DOHH2 (cell line): ENCODE measurements at regions not wholly inside any gene's neighbourhood (a gene's known extent, or its start where the extent isn't known, plus 50 kb on each side); places are given as distances from the start of the nearest gene placed in this dataset.
"Not testable (repeated sequence)": the region's sequence is repeated elsewhere in the genome, so short reads cannot be mapped to it uniquely, and the experiment has no call there.

Experiments
- H3F3A ChIP-seq: fragments of 200-600 bp; sonication (generic), shearing (Covaris generic); 2 replicates; pipeline ENCODE4 v1.6.0; 2016; ENCODE audit warnings: antibody characterized with exemption, mild to moderate bottlenecking; ENCODE audit not compliant: control insufficient read depth, insufficient read depth
- H3K27ac ChIP-seq: fragments of 200-600 bp; sonication (generic); 2 replicates; pipeline ENCODE4 v1.5.1; 2014; ENCODE audit warnings: low read depth, mild to moderate bottlenecking, low read length, moderate library complexity
- H3K27me3 ChIP-seq: fragments of 200-600 bp; sonication (generic); 2 replicates; pipeline ENCODE4 v1.6.1; 2014; ENCODE audit warnings: mild to moderate bottlenecking, low read length, mixed read lengths; ENCODE audit not compliant: control insufficient read depth
- H3K36me3 ChIP-seq: fragments of 200-600 bp; sonication (generic); 2 replicates; pipeline ENCODE4 v1.6.1; 2014; ENCODE audit warnings: mild to moderate bottlenecking, low read length, moderate library complexity, mixed read lengths; ENCODE audit not compliant: control insufficient read depth
- H3K4me1 ChIP-seq: fragments of 200-600 bp; sonication (generic); 2 replicates; pipeline ENCODE4 v1.6.1; 2014; ENCODE audit warnings: mild to moderate bottlenecking, low read length, mixed read lengths; ENCODE audit not compliant: control insufficient read depth
- H3K4me2 ChIP-seq: fragments of 200-600 bp; sonication (generic); 2 replicates; pipeline ENCODE4 v1.6.0; 2014; ENCODE audit warnings: mild to moderate bottlenecking, low read length, moderate library complexity
- H3K4me3 ChIP-seq: fragments of 200-600 bp; sonication (generic); 2 replicates; pipeline ENCODE4 v1.5.1; 2014; ENCODE audit warnings: mild to moderate bottlenecking, low read length, mixed read lengths
- H3K79me2 ChIP-seq: fragments of 200-600 bp; sonication (generic); 2 replicates; pipeline ENCODE4 v1.6.1; 2014; ENCODE audit warnings: mild to moderate bottlenecking, low read length, mixed read lengths; ENCODE audit not compliant: control insufficient read depth
- H3K9me2 ChIP-seq: fragments of 200-600 bp; sonication (generic); replicated peaks from 2 replicates; pipeline ENCODE4 v1.6.1; 2014; ENCODE audit warnings: mild to moderate bottlenecking, low read length, mixed read lengths; ENCODE audit not compliant: control insufficient read depth
- H3K9me3 ChIP-seq: fragments of 200-600 bp; sonication (generic); 2 replicates; pipeline ENCODE4 v1.6.1; 2014; ENCODE audit warnings: antibody characterized with exemption, low read length, mixed read lengths; ENCODE audit not compliant: control insufficient read depth, insufficient read depth
- H4K20me1 ChIP-seq: fragments of 200-600 bp; sonication (generic); 2 replicates; pipeline ENCODE4 v1.6.0; 2014; ENCODE audit warnings: low read depth, mild to moderate bottlenecking, antibody characterized with exemption, low read length, moderate library complexity; ENCODE audit not compliant: control insufficient read depth, insufficient read depth
- CTCF ChIP-seq: fragments of 200-600 bp; sonication (generic); IDR thresholded peaks from one replicate; pipeline ENCODE4 v1.5.1; 2014; ENCODE audit warnings: antibody characterized with exemption, mild to moderate bottlenecking, low read depth, low read length; ENCODE audit not compliant: poor library complexity, severe bottlenecking
- EZH2phosphoT487 ChIP-seq: fragments of 200-600 bp; sonication (generic); IDR thresholded peaks from 2 replicates; pipeline ENCODE4 v1.6.1; 2017; ENCODE audit warnings: borderline replicate concordance, mild to moderate bottlenecking, antibody characterized with exemption, low read length, moderate library complexity, mixed read lengths

DNA sequence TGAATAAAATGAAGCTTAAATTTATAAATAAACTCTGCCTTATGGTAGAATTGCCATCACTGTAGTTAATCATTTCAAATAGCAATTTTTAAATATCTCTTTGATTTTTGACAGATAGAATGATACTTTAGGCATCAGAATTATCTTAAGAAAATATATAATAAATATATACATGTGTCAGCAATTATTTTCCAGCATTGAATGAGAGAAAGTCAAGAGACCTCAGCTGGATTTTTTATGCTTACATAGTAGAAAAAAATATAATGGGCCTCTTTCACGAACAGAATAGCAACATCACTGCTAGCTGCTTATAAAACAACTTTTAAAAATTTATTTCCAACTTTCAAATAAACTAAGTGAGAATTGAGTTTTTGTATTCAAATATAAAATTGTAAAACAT lies 424.0 kb upstream of the MAGEB16 start:
- H3K27me3 ChIP-seq = no peaks in the 10 kb centered on the region
- TF ChIP-seq EZH2phosphoT487 (no peak), CTCF (no peak)
- H3K9me2 ChIP-seq = no peaks in the 10 kb centered on the region

GRCh38 chrX:35380808-35381700 lies 417.1 kb upstream of the MAGEB16 start:
- no peaks in the 10 kb centered on the region for H3K9me2 ChIP-seq
- no peaks in the 10 kb centered on the region for H3K9me3 ChIP-seq
- no peaks in the 10 kb centered on the region for H3F3A ChIP-seq
- H3K4me3 ChIP-seq = no peak overlapping the region
- TF ChIP-seq EZH2phosphoT487 = no peak
- TF ChIP-seq CTCF = peak; percentile 53
- H3K27me3 ChIP-seq = no peaks in the 10 kb centered on the region
- H3K27ac ChIP-seq = no peak overlapping the region
- H3K36me3 ChIP-seq = no peaks in the 10 kb centered on the region
- no peaks in the 10 kb centered on the region for H3K4me1 ChIP-seq
- H4K20me1 ChIP-seq = no peaks in the 10 kb centered on the region
- no peak overlapping the region for H3K4me2 ChIP-seq
- no peaks in the 10 kb centered on the region for H3K79me2 ChIP-seq

More for the DNA sequence above, 424.0 kb upstream of the MAGEB16 start:
- H3F3A ChIP-seq = no peaks in the 10 kb centered on the region
- H3K79me2 ChIP-seq = no peaks in the 10 kb centered on the region
- no peak overlapping the region for H3K4me2 ChIP-seq
- H3K4me3 ChIP-seq = no peak overlapping the region
- H3K36me3 ChIP-seq = no peaks in the 10 kb centered on the region
- H4K20me1 ChIP-seq = no peaks in the 10 kb centered on the region
- H3K9me3 ChIP-seq = no peaks in the 10 kb centered on the region
- no peaks in the 10 kb centered on the region for H3K4me1 ChIP-seq
- H3K27ac ChIP-seq = no peak overlapping the region

DNA sequence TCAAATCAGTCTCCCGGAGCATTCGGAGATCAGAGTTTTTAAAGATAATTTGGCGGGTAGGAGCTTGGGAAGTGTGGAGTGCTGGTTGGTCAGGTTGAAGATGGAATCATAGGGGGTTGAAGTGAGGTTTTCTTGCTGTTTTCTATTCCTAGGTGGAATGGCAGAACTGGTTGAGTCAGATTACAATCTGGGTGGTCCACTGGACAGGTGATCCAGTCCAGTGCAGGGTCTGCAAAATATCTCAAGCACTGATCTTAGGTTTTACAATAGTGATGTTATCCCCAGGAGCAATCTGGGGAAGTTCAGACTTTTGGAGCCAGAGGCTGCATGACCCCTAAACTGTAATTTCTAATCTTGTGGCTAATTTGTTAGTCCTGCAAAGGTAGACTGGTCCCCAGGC lies 416.4 kb upstream of the MAGEB16 start:
- not testable (repeated sequence) for H3K27ac ChIP-seq, H3K36me3 ChIP-seq, H3K27me3 ChIP-seq

DNA sequence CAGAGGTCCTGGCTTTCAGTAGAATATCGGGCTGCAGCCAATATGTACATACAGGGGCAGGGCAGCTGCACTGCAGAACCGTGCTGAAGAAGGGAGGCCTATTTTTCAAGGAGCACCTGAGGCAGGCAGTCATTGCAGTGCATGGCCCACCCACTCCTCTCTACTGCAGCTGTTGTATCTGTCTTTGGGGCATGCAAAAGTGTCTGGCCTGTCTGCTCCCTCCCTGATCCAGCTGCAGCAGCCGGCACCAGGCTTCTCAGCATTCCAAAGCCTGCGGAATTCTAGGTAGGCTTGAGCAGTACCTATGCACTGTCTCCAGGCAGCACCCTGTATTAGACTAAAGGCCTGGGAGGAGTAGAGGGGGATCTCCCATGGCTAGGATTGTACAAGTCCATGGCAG lies 415.2 kb upstream of the MAGEB16 start:
- no peaks in the 10 kb centered on the region for H3K79me2 ChIP-seq
- no peak overlapping the region for H3K27ac ChIP-seq

More for the DNA sequence above, 416.4 kb upstream of the MAGEB16 start:
- H4K20me1 ChIP-seq, H3K4me2 ChIP-seq, H3K9me3 ChIP-seq, H3F3A ChIP-seq, H3K4me1 ChIP-seq, H3K79me2 ChIP-seq, H3K9me2 ChIP-seq, H3K4me3 ChIP-seq: not testable (repeated sequence)

More for the DNA sequence above, 415.2 kb upstream of the MAGEB16 start:
- Histone ChIP-seq H3K9me2 (no peaks in the 10 kb centered on the region), H4K20me1 (no peaks in the 10 kb centered on the region), H3K27me3 (no peaks in the 10 kb centered on the region), H3K36me3 (no peaks in the 10 kb centered on the region), H3K4me2 (no peak overlapping the region), H3F3A (no peaks in the 10 kb centered on the region), H3K4me1 (no peaks in the 10 kb centered on the region), H3K9me3 (no peaks in the 10 kb centered on the region), H3K4me3 (no peak overlapping the region)
- TF ChIP-seq EZH2phosphoT487 (no peak), CTCF (no peak)
